ENCODE measurements at regions not wholly inside any gene's neighbourhood (a gene's known extent, or its start where the extent isn't known, plus 50 kb on each side); places are given as distances from the start of the nearest gene placed in this dataset.

DNA sequence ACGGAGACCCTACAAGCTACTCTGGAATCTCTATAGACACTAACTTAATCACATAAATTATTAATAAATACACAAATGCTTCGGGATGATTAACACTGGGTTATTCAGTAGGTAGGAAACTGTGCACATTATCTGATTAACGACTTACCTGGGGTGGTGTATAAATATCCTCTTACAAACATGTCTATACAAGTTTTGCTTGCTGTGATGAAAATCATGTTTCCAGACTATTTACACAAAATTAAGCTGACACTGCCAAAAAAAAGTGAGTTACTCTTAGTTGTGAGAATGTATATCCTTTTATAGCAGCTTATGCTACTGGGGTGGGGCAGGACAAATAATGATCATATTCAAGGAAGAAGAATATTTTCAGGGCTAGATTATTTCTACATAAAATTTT is 314.6 kb downstream of the C7orf25 start:
- TF ChIP-seq CTCF (IDR thresholded peaks at IDR 0.05 in 2 of 3, conservative IDR thresholded peaks at IDR 0.05 in 1 of 3; ENCODE audit: insufficient read depth in 2 of 3, low read depth in 1 of 3, low read length in 3 of 3), result no peak
- no peak for TF ChIP-seq COPS2 (conservative IDR thresholded peaks at IDR 0.05)

Measured in K562 (cell line).